DND-41 (cell line): ENCODE measurements at regions not wholly inside any gene's neighbourhood (a gene's known extent, or its start where the extent isn't known, plus 50 kb on each side); places are given as distances from the start of the nearest gene placed in this dataset.
A peak's percentile ranks its signal among the peaks of the same experiment; 100 is the strongest.

ENCODE experiments used
- CTCF ChIP-seq: IDR thresholded peaks from 2 replicates; pipeline ENCODE4 v1.5.1; 2012; ENCODE audit warnings: borderline replicate concordance, low read length, moderate library complexity, mild to moderate bottlenecking; ENCODE audit not compliant: poor library complexity, severe bottlenecking; ENCODE audit errors: extremely low read depth
- EZH2 ChIP-seq: IDR thresholded peaks from 3 replicates; pipeline ENCODE4 v1.6.1; 2012; ENCODE audit warnings: borderline replicate concordance, low read depth, mild to moderate bottlenecking, moderate library complexity, low read length, inconsistent platforms; ENCODE audit not compliant: severe bottlenecking

GRCh38 chrX:138026211-138026610 lies 460.3 kb downstream of the ZIC3 start:
- TF ChIP-seq EZH2 (no peak), CTCF (peak; percentile 59)
